UCSD-AML1 (cell line): ENCODE measurements at regions not wholly inside any gene's neighbourhood (a gene's known extent, or its start where the extent isn't known, plus 50 kb on each side); places are given as distances from the start of the nearest gene placed in this dataset.
"Not testable (repeated sequence)": the region's sequence is repeated elsewhere in the genome, so short reads cannot be mapped to it uniquely, and the experiment has no call there.

Experiments used
- DNase-seq: peaks from one replicate; lab custom pipeline; 2025; ENCODE audit not compliant: unreplicated experiment; lab: John Stamatoyannopoulos, UW

DNA sequence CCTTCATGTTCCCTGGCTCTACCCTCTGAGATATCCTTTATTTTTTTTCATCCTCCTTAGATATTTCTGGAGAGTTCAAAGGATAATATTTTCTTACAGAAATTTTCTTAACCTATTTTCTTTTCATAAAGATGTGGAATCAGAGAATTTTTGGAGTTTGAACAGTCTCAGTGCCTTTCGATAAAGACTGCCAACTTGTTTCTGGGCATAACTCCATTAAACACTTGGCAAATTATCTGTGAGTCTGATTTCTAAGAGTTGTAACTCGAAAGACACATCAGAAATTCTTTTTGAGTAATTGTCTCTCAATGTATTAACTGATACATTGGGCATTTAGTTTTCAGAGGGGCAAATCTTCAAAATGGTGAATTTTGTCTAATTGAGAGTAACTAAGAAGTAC is 1255.6 kb downstream of the NCAM2 start:
- no peak for DNase-seq

DNA sequence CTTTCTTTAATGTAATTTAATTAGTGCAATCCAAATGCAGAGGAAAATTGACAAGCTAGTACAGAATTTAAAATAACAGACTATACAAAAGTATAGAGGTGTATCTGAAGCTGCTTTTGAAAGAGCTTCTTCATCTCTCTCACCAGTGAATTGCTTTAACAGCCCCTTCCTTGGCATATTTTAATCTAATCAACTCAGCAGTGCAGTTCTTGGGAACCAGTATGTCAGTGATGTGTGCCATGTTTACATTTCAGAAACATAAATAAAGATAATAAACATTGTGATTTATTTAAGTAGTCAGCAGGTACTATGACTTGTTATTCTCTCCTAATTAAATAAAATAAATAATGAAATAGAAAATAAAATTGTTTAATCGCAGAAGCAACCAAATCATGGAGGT is 1260.6 kb downstream of the NCAM2 start:
- no peak for DNase-seq

- no peak for DNase-seq
Measured at GRCh38 chr21:22260274-22260673, 1262.1 kb downstream of the NCAM2 start.

DNA sequence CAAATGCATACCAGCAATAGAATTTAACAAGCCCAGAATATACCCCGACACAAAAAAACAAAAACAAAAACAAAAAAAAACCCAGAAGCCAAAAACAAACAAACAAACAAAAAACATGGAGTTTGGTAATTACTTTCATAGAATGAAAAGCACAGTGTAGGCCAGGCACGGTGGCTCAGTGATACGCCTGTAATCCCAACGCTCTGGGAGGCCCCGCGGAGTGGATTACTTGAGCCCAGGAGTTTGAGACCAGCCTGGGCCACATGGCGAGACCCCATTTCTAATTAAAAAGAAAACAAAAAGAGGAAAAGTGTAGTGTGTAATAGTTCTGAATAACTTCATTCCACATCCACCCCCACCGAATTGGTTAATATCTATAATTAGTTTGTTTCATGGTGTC is 1265.7 kb downstream of the NCAM2 start:
- DNase-seq = no peak

GRCh38 chr21:22277341-22277740 is 1279.1 kb downstream of the NCAM2 start:
- DNase-seq = no peak

DNA sequence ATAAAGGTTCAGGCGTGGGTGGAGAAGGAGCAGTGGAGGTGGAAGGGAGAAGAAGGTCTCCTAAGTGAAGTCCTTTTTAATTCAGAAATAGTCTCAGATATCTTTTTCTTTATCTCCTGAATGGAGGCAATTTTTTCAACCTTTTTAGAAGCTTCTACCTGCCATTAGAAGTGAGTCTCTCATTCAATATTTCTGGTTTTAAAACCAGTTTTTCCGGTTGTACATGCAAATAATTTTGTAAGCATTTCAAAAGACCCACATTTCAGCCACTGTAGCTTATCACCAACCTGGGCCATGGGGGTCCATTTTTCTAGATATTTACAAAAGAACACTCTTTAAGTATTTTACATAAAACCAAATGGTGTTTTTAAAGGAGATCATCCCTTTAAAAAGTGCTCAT is 1280.2 kb downstream of the NCAM2 start:
- no peak for DNase-seq

- DNase-seq = no peak
Measured at GRCh38 chr21:22280851-22281250, 1282.6 kb downstream of the NCAM2 start.

DNA sequence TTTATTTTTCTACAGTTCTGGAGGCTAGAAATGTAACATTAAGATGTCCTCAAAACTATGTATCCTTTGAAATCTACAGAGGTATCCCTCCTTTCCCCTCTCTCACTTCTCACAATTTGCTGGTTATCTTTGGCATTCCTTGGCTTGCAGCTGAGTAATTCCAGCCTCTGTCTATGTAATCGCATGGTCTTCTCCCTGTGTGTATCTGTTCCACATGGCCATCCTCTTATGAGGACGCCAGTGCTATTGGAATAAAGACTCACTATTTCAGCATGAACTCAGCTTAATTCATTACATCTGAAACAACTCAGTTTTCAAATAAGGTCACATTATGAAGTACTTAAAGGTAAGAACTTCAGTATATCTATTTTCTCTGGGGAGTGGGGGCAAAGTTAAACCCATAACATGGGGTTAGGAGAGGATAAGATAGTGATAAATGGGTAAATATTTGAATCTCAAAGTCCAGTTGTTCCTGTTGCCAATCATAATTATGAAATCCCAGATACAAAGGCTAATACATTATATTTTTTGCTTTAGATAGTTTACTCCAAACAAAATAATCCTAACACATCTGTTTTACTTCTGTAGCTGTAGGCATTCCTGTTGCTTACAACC is 1290.8 kb downstream of the NCAM2 start:
- DNase-seq = no peak

DNA sequence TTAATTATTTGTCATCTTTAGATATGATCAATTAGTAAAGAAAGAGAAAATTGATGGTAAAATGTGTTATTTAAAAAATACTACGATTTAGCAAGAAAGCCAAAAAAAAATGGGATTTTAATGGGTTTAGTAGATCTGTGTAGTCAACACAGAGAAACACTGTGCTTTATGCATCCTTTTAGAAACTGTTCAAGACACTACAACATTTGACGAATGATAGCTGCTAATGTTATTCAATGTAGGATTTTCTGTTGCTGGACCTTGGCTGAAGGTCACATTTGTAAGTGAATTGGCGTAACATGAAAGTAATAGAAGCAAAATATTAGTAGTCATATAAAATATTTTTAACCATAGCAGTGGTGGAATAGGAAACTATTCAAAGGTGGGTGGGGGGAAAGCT is 1293.9 kb downstream of the NCAM2 start:
- DNase-seq = no peak

GRCh38 chr21:22297575-22297974 is 1299.4 kb downstream of the NCAM2 start:
- no peak for DNase-seq

DNA sequence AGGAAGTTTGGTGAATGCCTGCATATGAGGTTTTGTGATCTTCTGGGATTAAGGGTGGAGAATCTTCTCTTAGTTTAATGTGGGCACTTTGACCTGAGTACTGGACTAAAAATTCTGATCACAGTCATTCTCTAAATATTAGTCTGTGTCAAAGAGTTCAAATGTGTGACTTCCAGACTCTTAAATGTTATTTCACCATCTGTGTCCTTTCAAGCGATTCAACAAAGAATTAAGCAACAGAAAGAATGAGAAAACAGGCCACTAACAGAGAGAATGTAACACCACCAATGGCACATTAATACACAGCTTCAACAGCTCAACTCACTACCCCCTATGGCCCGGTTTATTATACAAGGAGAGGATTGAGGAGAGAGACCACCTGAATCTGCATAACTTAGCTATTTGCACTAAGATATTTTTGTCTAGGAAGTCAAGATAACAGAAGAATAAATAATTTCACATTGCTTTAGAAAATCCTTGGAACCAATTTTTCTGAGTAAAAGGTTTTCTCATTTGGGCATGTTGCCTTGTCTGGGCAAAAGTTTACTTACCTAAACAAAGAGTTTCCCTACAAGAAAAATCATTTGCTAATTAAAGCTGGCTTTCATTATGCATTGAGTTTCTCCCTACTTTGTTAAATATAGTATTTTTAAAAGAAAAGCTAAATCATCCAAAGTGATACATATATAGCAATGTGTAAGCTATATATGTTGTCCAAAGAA is 1313.7 kb downstream of the NCAM2 start:
- no peak for DNase-seq

DNA sequence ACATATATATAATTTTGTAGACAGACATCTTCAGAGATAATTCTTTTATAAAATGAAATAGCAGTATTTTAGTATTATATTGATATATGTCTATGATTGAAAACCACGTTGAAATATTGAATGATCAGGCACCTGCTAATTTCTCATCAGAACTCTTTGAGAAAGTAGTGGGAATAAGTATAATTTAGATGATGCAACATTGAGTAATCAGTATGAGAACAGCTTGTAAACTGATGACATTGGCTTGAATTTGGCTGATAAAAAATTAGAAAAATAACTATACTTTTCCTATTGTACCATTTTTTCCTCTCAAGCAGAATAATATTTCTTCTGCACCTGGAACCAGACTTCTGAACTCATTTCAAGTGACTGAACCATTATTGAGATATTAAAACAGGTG is 1316.8 kb downstream of the NCAM2 start:
- no peak for DNase-seq

DNA sequence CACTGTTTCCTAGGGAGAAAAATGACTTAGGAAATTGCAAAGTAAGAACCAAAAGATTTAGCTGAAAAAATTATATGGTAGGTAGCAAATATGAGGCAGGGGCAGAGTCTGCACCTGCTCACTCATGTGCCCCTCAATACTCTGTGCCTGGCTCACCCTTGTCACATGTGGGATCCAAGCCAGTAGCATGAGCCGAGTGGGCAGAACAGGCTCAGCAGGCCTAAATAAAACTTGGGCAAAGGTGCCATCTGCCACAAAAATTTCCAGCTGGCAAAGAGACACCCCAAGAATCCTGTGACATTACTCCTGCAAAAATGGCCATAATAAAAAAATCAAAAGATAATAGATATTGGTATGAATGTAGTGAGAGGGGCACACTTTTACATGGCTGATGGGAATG is 1321.2 kb downstream of the NCAM2 start:
- DNase-seq = no peak

DNA sequence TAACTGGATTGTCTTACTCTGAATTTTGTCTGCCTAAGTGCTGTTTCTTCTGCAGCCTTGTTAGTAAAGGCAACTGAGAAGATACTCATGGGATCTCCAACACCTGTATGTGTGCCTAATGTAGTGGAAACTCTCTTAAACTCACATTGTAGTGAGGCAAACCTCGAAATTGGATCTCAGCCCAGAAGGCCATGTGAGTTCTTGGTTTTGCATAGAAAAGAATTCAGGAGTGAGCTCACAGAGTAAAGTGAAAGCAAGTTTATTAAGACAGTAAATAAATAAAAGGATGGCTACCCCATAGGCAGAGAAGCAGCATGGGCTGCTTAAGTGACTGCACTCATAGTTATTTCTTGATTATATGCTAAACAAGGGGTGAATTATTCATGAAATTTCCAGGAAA is 1344.7 kb downstream of the NCAM2 start:
- DNase-seq = no peak

DNA sequence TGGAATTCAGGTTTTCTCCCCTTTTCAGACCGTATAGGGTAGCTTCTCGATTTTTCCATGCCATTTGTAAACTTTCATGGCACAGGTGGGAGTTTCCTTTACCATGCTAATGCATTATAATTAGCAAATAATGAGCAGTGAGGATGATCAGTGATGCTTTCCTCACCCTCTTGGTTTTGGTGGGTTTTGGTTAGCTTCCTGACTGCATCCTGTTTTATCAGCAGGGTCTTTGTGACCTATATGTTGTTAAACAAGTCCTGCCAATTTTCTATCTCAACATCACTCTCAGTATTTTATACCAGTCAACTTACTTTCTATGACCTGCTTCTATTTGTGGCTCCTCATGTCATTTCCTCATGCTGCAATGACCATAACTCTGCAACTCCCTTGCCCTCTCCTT is 1345.1 kb downstream of the NCAM2 start:
- no peak for DNase-seq

- DNase-seq = no peak
Measured at GRCh38 chr21:22343721-22344120, 1345.5 kb downstream of the NCAM2 start.

GRCh38 chr21:22345624-22346023 is 1347.4 kb downstream of the NCAM2 start:
- no peak for DNase-seq

- no peak for DNase-seq
Measured at GRCh38 chr21:22346576-22346975, 1348.4 kb downstream of the NCAM2 start.

DNA sequence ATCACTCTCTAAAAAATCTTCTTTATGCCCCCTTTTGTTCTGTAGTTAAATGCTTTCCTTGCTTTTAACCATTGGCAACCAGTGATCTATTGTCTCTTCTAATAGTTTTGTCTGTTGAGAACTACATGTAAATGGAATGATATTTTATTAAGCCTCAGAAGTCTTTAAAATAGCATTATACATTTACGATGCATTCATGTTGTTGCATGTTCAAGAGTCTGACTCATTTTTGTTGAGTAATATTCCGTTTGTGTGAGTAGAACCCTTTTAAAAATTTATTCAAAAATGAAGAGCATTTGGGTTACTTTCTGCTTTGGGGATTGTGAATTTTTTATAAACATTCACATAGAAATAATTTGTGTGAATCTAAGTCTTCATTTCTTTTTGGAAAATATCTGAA is 1352.9 kb downstream of the NCAM2 start:
- no peak for DNase-seq

GRCh38 chr21:22352088-22352487 is 1353.9 kb downstream of the NCAM2 start:
- no peak for DNase-seq

- DNase-seq = no peak
Measured at GRCh38 chr21:22355949-22356348, 1357.7 kb downstream of the NCAM2 start.

- no peak for DNase-seq
Measured at GRCh38 chr21:22356663-22357062, 1358.5 kb downstream of the NCAM2 start.

DNA sequence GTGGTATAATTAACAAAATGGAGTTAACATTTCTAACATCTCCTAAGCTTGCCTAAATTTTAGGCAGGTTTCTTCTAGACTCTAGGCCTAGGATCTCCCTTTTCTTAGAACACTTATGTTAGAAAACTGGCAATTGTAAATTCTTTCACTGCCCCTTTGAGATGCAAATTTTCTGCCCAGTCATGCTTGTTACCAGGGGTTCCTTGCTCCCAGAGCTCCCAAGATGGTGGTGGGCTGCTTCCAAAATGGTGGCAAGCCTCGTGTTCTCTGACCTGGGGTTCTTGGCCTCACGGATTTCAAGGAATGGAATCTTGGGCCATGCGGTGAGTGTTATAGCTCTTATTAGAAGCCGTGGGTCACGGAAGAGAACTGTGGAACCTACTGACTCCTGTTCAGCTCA is 1361.4 kb downstream of the NCAM2 start:
- not testable (repeated sequence) for DNase-seq
